ENCODE measurements at regions not wholly inside any gene's neighbourhood (a gene's known extent, or its start where the extent isn't known, plus 50 kb on each side); places are given as distances from the start of the nearest gene placed in this dataset.
A peak's percentile ranks its signal among the peaks of the same experiment; 100 is the strongest.

DNA sequence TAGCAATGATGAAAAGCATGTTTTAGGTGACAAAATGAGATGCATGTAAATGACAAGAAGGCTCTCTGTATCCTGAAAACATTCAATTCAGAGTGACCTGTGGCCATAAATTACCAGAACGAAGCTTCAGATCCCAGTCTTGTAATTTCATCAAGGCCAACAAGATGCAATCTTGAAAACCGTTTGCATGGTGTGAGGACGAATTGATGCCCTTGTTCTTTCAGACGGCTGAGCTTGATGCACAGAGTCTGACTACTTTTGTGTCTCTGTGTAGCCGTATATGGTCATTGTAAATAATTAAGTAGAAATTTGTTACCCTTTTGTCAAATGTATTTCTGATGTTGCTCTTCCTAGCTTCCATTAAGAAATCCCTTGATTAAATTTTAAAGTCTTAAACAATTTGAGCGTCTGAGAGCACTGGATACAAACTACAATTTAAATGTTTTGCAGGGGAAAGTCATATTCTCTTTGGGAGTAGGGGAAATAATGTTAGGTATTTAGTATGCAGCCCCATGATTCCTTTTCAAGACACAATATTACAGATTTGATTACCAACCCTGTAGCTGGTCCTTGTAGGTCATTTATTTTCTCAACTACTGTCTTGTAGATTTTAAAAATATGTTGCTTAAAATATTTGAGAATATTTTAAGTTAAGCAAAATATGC is 125.8 kb upstream of the PCDH9 start:
- WGBS, 4 donors = 72 to 74% (median 73%) methylated on average over 6 of the region's 6 CpGs
- Histone ChIP-seq H3K27ac (no peak overlapping the region), H3K9me3 (no peaks in the 10 kb centered on the region), H3K4me3 (no peak overlapping the region), H3K36me3 (no peaks in the 10 kb centered on the region), H3K27me3 (no peaks in the 10 kb centered on the region), H3K4me1 (no peaks in the 10 kb centered on the region)
- DNase-seq (no peak), ATAC-seq (no peak)
- intact Hi-C loops (cut with DNase I) = no loop called here
- no peak for TF ChIP-seq CTCF (IDR thresholded peaks at IDR 0.05)
- no peak for TF ChIP-seq POLR2A (IDR thresholded peaks at IDR 0.05)

DNA sequence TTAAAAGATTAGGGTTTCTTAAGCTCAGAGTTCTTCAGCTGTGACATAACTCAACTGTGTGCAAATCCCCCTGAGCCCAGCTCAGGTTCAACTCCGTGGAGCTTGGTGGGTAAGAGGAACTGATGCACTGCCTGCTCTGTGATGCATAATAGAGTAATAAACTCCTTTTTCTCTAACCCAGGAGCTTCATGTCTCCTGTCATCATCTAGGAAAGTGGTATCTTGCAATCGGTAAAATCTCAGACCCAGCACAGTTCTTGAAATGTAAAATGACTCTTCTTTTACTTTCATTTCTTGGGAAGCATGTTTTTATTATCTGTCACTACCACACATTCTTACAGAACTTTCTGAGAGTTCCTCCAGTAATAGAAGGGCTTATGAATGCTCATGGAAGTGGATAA is 123.8 kb upstream of the PCDH9 start:
- 46 to 60% (median 49%) methylated on average over 2 of the region's 2 CpGs for WGBS, 4 donors
- peak overlapping the region in 5 of 12 donors; percentile 1 to 43 (median 9) for H3K4me3 ChIP-seq
- no peak for DNase-seq

GRCh38 chr13:67353031-67353430 is 122.9 kb upstream of the PCDH9 start:
- WGBS, 4 donors = 47 to 60% (median 53%) methylated on average over 1 of the region's 1 CpG
- no peak overlapping the region for H3K4me3 ChIP-seq
- peaks cover 0 to 7% (median 0%) of the 10 kb centered on the region in 12 donors for H3K9me3 ChIP-seq
- no peak for TF ChIP-seq POLR2A (IDR thresholded peaks at IDR 0.05)
- no peak for TF ChIP-seq CTCF (IDR thresholded peaks at IDR 0.05)
- H3K36me3 ChIP-seq = no peaks in the 10 kb centered on the region
- ATAC-seq (no peak), DNase-seq (no peak)
- intact Hi-C loops (cut with DNase I) = no loop called here
- no peak overlapping the region for H3K27ac ChIP-seq
- no peaks in the 10 kb centered on the region for H3K27me3 ChIP-seq
- H3K4me1 ChIP-seq = no peaks in the 10 kb centered on the region

More for the DNA sequence above, 123.8 kb upstream of the PCDH9 start:
- ATAC-seq = no peak
- peaks cover 0 to 7% (median 0%) of the 10 kb centered on the region in 12 donors for H3K9me3 ChIP-seq
- H3K27ac ChIP-seq = no peak overlapping the region
- no peak for TF ChIP-seq CTCF (IDR thresholded peaks at IDR 0.05)
- TF ChIP-seq POLR2A (IDR thresholded peaks at IDR 0.05) = no peak
- no peaks in the 10 kb centered on the region for H3K4me1 ChIP-seq
- no peaks in the 10 kb centered on the region for H3K36me3 ChIP-seq
- H3K27me3 ChIP-seq = no peaks in the 10 kb centered on the region
- intact Hi-C loops (cut with DNase I) = no loop called here

DNA sequence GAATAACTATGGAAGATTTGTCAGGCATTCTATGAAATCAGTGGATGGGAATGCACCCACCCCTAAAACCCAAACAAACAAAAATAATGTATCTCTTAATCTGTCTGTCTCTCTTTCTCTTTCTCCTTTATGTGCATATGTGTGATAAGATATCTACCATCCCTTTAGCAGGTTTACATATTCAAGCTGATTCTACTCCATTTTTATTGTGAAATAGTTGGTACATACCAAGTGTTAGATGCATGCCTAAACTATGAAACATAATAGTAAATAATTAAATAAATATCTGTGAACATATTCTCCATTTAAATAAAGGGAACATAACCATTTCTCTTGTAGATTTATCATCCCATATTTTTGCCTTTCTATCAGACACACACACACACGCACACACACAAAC is 121.8 kb upstream of the PCDH9 start:
- TF ChIP-seq CTCF (IDR thresholded peaks at IDR 0.05) = no peak
- no peak for TF ChIP-seq POLR2A (IDR thresholded peaks at IDR 0.05)
- no peak overlapping the region for H3K4me3 ChIP-seq
- no peak for ATAC-seq
- 90 to 96% (median 93%) methylated on average over 1 of the region's 1 CpG for WGBS, 4 donors
- no peak for DNase-seq
- intact Hi-C loops (cut with DNase I) = no loop called here
- peaks cover 0 to 7% (median 0%) of the 10 kb centered on the region in 12 donors for H3K9me3 ChIP-seq
- H3K4me1 ChIP-seq = no peaks in the 10 kb centered on the region
- no peaks in the 10 kb centered on the region for H3K27me3 ChIP-seq
- H3K36me3 ChIP-seq = no peaks in the 10 kb centered on the region
- H3K27ac ChIP-seq = no peak overlapping the region

All from heart left ventricle (tissue), 16 donors.